KMS-11 (cell line): ENCODE measurements at regions not wholly inside any gene's neighbourhood (a gene's known extent, or its start where the extent isn't known, plus 50 kb on each side); places are given as distances from the start of the nearest gene placed in this dataset.

Experiments used
- H2AFZ ChIP-seq: fragments of 200-600 bp; sonication (generic); 2 replicates; pipeline ENCODE4 v1.6.1; 2016; ENCODE audit warnings: antibody characterized with exemption, mixed run types, low read depth
- H3K27ac ChIP-seq: fragments of 200-600 bp; sonication (generic); 2 replicates; pipeline ENCODE4 v1.6.1; 2016; ENCODE audit warnings: mild to moderate bottlenecking, mixed run types
- H3K27me3 ChIP-seq: fragments of 200-600 bp; sonication (generic); 2 replicates; pipeline ENCODE4 v1.6.1; 2017; ENCODE audit warnings: mild to moderate bottlenecking, low read depth, mixed run types, moderate library complexity; ENCODE audit not compliant: insufficient read depth
- H3K36me3 ChIP-seq: fragments of 200-600 bp; sonication (generic); 2 replicates; pipeline ENCODE4 v1.6.1; 2017; ENCODE audit warnings: mild to moderate bottlenecking, mixed run types; ENCODE audit not compliant: insufficient read depth
- H3K4me1 ChIP-seq: fragments of 200-600 bp; sonication (generic); 2 replicates; pipeline ENCODE4 v1.6.1; 2016; ENCODE audit warnings: mild to moderate bottlenecking, low read depth, mixed run types; ENCODE audit not compliant: poor library complexity, severe bottlenecking
- H3K4me2 ChIP-seq: fragments of 200-600 bp; sonication (generic); 2 replicates; pipeline ENCODE4 v1.7.0; 2016; ENCODE audit warnings: mild to moderate bottlenecking, mixed run types
- H3K4me3 ChIP-seq: fragments of 200-600 bp; sonication (generic); IDR thresholded peaks from 2 replicates; pipeline ENCODE4 v1.6.1; 2017; ENCODE audit warnings: low read depth, low read length, mixed read lengths; ENCODE audit not compliant: insufficient read depth
- H3K79me2 ChIP-seq: fragments of 200-600 bp; sonication (generic); 2 replicates; pipeline ENCODE4 v1.6.1; 2016; ENCODE audit warnings: low read depth, mixed run types; ENCODE audit not compliant: insufficient read depth
- H3K9ac ChIP-seq: fragments of 200-600 bp; sonication (generic); 2 replicates; pipeline ENCODE4 v1.6.1; 2016; ENCODE audit warnings: mild to moderate bottlenecking, mixed run types
- H4K20me1 ChIP-seq: fragments of 200-600 bp; sonication (generic); 2 replicates; pipeline ENCODE4 v1.6.1; 2016; ENCODE audit warnings: mild to moderate bottlenecking, mixed run types; ENCODE audit not compliant: insufficient read depth
- CTCF ChIP-seq: fragments of 200-600 bp; sonication (generic); conservative IDR thresholded peaks from 2 replicates; pipeline ENCODE4 v1.6.1; 2017; ENCODE audit warnings: low read depth, mild to moderate bottlenecking, antibody characterized with exemption, low read length, moderate library complexity, mixed read lengths

GRCh38 chr7:142537760-142538159, 211.5 kb upstream of the PRSS1 start:
- H3K27me3 ChIP-seq = no peaks in the 10 kb centered on the region
- TF ChIP-seq CTCF = no peak
- no peaks in the 10 kb centered on the region for H3K36me3 ChIP-seq
- H3K4me2 ChIP-seq = no peak overlapping the region
- H3K79me2 ChIP-seq = no peaks in the 10 kb centered on the region
- no peak overlapping the region for H3K4me3 ChIP-seq
- no peak overlapping the region for H2AFZ ChIP-seq
- no peaks in the 10 kb centered on the region for H4K20me1 ChIP-seq
- no peak overlapping the region for H3K27ac ChIP-seq
- H3K9ac ChIP-seq = no peak overlapping the region
- no peaks in the 10 kb centered on the region for H3K4me1 ChIP-seq

GRCh38 chr7:142535123-142535779, 214.0 kb upstream of the PRSS1 start:
- peak; percentile 79 for TF ChIP-seq CTCF
- Histone ChIP-seq H3K27ac (no peak overlapping the region), H4K20me1 (no peaks in the 10 kb centered on the region), H3K79me2 (no peaks in the 10 kb centered on the region), H3K4me3 (no peak overlapping the region), H3K27me3 (no peaks in the 10 kb centered on the region), H2AFZ (0 out of 2 replicates have a peak overlapping the region, but pooled peaks have one; percentile 21), H3K4me2 (no peak overlapping the region), H3K36me3 (no peaks in the 10 kb centered on the region), H3K9ac (no peak overlapping the region), H3K4me1 (no peaks in the 10 kb centered on the region)

GRCh38 chr7:142534726-142535122, 214.5 kb upstream of the PRSS1 start:
- H3K4me3 ChIP-seq = no peak overlapping the region
- TF ChIP-seq CTCF = no peak

GRCh38 chr7:142533920-142534319, 215.4 kb upstream of the PRSS1 start:
- no peak overlapping the region for H3K9ac ChIP-seq

More at GRCh38 chr7:142534726-142535122, 214.5 kb upstream of the PRSS1 start:
- Histone ChIP-seq H3K4me1 (no peaks in the 10 kb centered on the region), H3K9ac (no peak overlapping the region), H4K20me1 (no peaks in the 10 kb centered on the region), H3K36me3 (no peaks in the 10 kb centered on the region), H3K4me2 (no peak overlapping the region), H2AFZ (no peak overlapping the region), H3K27me3 (no peaks in the 10 kb centered on the region), H3K79me2 (no peaks in the 10 kb centered on the region), H3K27ac (no peak overlapping the region)

More at GRCh38 chr7:142533920-142534319, 215.4 kb upstream of the PRSS1 start:
- no peak overlapping the region for H2AFZ ChIP-seq
- H3K4me1 ChIP-seq = no peaks in the 10 kb centered on the region
- H4K20me1 ChIP-seq = no peaks in the 10 kb centered on the region
- H3K27me3 ChIP-seq = no peaks in the 10 kb centered on the region
- no peaks in the 10 kb centered on the region for H3K79me2 ChIP-seq
- H3K4me3 ChIP-seq = no peak overlapping the region
- no peak overlapping the region for H3K27ac ChIP-seq
- no peak for TF ChIP-seq CTCF
- H3K36me3 ChIP-seq = no peaks in the 10 kb centered on the region
- no peak overlapping the region for H3K4me2 ChIP-seq
